GM19467 (cell line): ENCODE measurements at regions not wholly inside any gene's neighbourhood (a gene's known extent, or its start where the extent isn't known, plus 50 kb on each side); places are given as distances from the start of the nearest gene placed in this dataset.
"Not testable (repeated sequence)": the region's sequence is repeated elsewhere in the genome, so short reads cannot be mapped to it uniquely, and the experiment has no call there.

ENCODE experiments used
- ATAC-seq: cut with Tn5 transposase; IDR thresholded peaks from one replicate; pipeline ENCODE4 v1.9.1; 2021; ENCODE audit warnings: mild to moderate bottlenecking, moderate library complexity; ENCODE audit not compliant: unreplicated experiment

DNA sequence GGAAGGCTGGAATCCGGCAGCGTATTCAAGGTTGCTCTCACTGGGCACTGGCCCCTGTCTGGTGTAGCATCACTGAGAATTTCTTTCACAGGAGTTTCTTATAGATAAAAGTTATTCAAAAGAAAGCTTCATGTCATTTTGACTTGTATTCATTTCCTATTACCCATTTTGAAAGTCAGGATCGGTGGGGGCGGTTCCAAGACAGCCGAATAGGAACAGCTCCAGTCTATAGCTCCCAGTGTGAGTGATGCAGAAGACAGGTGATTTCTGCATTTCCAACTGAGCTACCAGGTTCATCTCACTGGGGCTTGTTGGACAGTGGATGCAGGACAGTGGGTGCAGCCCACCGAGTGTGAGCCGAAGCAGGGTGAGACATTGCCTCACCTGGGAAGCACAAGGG is 51.5 kb upstream of the CDC42EP3 start:
- not testable (repeated sequence) for ATAC-seq

DNA sequence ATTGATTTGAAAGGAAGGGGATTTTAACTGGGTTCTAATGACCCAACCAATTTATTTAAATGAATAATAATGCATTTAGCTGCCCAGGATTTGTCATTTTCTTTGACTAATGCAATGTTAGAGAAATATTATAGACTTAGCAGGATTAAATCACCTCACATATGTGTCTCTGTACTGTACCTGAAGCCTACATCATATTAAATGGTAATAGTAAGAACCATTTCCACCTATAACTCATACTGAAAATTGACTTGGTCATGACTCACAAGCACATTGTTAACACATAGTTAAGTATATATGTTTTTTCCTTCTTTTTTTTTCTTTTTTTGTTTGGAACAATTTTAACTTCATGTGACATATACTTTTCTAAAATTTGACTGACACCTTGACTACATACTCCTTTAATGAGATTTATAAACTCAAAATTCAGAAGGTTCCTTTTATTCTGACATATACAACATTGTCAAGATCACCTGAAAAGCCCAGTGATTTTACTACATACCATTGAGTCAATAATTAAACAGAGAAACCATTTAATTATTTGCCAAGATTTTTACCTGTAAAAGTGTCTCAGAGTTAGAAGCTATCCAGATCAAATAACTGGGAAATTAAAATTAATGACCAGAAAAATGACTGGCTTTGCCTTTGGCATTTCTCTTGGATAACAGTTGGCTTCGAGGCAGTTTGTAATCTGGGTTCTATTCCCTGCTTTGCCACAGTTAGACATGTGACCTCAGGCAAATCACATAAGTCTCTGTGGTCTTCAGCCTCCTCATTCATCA is 58.8 kb upstream of the CDC42EP3 start:
- no peak for ATAC-seq

DNA sequence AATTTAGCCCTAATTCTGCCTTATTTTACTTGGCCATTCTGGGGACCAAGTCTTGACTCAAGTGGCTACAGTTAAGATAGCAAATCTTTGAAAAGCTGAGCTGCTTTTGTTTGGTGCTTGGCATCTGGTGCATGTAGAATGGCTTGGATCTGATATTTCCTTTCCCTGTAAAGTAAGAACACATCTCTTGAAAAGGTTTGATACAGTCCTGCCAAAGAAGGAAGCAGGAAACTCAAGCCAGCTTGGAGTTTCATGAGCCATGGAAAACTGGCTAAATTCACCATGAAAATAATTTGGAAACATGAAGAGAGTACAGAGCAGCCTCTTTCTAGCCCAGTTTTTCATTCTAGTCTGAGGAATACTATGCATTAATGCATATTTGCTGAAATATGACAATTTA is 61.0 kb upstream of the CDC42EP3 start:
- ATAC-seq, result not testable (repeated sequence)

DNA sequence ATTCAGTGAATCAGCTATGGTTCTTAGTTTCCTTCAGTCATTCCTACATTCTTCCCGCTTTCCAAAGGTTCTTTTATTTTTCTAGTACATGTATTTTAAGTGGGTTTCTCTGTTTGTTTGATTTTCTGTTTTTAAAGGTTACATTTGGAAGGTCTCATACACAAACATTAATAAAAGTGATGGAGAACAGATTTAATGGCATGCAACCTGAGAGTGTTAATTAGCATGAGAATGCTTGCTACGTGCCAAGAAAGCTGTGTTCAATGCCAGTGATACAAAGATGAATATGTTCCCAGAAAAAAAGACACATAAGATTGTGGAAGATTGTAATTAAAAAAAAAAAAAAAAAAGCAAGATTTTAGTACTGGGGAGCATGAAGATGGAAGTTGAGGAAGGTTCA is 61.8 kb upstream of the CDC42EP3 start:
- ATAC-seq, result no peak

DNA sequence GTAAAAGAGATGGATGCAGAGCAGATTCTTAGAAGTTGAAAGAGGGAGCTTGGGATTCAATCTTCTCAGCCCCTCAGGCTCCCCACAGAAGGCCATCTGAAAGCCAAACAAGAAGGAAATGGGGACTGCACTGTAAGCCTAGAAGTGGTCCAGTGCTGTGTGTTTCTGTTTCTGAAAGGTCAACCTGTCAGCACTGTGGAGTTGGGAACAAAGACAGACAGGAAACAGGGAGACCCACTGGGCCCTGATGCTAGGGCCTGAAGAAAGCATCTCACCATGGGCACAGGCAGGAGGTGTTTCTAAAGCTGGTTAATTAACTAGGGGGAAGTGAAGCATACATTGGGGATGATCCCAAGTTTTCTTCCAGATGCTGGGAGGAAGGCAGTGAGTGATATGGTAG is 62.5 kb upstream of the CDC42EP3 start:
- ATAC-seq, result not testable (repeated sequence)

DNA sequence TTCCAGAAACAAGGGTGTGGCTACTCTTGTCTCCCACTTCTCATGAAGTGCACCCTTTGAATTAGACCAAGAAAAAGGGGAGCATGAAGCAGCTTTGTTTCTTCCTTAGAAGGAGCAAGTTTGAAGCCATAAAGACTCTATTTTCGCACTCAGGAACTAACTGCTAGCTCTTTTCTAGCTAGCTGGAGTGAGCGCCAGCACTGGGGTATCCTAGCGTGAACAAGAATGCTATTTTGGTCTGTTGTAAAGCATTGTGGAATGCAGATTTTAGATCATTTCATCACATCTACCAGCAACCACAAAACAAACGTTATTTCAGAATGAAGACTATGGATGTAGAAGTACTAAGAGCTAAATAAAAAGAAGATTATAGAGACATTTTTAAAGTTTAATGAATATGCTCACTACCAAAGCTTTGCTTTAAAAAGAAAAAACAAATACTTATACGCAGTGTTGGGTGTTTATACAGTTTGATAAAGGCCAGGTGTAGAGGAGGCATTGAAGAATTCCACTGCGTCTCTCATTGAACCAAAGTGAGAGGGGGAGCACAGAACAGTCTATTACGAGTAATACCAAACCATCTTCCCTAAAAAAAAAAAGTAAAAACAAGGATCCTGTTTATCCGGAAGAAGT is 63.6 kb upstream of the CDC42EP3 start:
- ATAC-seq, result not testable (repeated sequence)

DNA sequence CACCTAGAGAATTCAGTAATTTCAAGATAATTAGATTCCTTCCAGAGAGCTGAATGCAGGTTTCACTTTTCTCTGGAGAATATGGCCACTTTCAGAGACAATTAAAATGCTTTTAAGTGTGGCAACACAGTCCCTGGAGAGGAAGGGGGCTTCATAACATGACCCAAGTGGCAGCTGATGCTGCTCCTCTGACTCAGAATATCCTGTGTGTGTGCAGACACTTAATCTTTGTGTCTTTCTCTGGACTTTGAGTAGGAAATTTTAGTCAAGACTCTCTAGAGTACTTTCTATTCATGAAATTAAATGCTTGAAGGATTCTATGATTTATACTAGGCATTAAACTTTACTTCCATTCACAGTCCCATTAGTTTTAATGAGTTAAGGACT is 64.1 kb upstream of the CDC42EP3 start:
- ATAC-seq, result not testable (repeated sequence)

DNA sequence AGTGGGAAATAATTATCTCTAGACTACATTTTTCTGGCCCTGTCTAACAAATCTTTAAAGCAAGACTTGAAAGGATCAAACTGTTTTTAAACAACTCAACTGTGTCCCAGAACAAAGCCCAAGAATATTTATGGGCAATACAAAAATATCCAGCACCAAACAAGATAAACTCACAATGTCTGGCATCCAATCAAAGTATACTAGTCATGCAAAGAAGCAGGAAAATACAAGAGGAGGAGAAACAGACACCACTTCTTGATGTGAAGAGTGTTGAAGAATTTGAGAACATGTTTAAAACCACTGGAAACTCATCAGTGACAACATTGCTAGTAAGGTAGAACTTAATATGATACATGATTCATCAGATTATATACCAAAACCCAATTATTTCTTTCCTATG is 66.1 kb upstream of the CDC42EP3 start:
- ATAC-seq, result no peak

DNA sequence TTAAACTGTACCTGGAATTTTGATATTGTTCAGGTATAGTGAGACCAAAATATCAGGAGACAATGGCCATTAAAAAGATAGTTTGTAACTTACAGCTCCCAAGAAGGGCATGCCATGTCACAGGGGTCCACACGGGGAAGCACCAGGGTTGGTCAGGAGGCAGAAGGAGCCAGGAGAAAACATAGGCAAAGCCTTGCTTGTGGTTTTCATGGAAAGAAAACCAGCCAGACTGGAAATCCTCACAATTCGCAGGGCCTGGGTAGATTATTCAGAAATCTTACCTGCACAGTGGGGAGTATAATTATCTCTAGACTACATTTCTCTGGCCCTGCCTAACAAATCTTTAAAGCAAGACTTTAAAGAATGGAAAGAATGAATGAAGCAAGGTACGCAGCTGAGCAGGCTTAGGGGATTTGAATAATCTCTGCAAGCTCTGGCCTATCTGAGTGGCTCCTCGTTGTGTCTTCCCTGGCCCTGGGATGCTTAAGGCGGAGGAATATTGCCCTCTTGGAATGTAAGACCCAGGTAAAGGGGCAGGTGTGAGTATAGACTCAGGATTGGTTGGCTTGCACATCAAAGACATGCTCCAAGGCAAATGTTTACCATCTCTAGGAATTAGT is 66.9 kb upstream of the CDC42EP3 start:
- ATAC-seq, result no peak

DNA sequence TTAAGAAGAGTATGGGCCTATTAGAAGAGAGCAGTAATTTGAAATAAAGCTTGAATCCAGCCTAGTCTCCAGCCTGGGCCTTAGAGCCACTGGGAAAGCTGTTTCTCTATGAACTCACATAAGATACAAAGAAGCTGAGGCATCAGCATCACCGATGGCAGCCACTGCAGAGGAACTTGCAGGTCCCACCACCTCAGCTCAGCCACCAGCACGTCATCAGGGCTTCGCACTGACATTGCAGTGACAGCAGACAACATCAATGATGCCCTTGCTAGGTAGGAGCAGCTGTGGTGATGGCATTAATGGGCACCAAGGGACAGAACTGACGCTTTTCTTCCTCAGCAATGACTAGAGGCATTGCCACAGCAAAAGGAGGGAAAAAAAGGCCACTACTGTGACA is 67.7 kb upstream of the CDC42EP3 start:
- ATAC-seq, result no peak

DNA sequence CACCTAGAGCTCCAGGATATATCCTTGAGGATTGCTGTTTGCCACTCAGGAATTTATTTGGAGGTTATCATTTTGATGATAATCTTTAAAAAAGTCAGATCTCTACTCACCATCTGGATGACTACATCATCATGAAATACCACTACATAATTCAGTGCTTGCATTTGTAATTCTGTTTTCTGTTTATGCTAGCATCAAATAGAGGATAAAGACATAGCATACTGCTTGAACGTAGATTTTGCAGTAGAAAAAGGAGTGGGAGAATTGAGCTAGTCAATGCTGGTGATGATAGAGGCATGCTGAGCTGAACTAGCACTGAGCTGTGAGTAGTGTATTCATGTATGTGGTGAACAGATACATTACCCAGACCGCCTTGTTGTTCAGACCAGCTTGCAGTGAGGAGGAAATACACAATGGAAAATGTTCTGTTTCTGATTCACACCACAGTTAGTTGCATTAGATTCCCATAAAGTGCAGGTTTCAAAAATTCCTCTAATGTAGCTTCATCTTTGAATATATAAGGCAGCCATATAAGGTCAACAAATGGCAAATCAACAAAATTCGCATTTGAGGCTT is 68.8 kb upstream of the CDC42EP3 start:
- no peak for ATAC-seq

DNA sequence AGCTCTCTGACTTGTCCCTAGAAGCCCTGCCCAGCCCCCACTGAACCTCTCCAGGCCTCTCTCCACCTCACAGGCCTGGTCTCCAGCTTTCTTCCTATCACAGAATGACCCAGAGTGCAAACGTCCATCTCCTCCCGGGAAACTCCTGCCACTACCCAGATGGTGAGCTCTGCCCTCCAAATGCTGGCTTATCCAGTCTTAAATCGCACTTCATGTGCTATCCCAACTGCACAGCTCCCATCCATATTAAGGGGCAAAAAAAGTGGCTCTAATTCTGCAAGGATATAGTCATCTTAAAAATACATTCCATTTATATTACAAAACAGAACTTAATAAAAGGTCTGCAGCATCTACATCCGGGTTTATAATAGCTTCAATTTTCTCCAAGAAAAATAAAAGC is 70.8 kb upstream of the CDC42EP3 start:
- no peak for ATAC-seq

DNA sequence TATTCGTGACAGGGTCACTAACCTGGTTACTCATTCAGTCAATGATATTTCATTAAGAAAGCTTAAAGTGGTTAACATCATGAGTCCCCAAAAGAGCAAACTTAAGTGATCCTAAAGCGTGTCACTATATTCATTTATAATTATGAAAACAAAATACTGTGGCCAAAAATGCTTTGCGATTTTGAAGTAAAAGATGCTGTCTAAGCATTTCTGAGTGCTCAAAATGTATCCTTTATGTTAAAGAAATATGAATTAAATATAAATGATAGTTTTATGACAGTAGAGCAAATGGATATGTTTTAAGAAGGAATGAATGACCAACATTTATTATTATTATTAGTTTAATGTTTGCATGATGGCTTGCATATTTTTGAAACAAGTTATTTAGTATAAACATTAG is 72.6 kb upstream of the CDC42EP3 start:
- ATAC-seq, result no peak

DNA sequence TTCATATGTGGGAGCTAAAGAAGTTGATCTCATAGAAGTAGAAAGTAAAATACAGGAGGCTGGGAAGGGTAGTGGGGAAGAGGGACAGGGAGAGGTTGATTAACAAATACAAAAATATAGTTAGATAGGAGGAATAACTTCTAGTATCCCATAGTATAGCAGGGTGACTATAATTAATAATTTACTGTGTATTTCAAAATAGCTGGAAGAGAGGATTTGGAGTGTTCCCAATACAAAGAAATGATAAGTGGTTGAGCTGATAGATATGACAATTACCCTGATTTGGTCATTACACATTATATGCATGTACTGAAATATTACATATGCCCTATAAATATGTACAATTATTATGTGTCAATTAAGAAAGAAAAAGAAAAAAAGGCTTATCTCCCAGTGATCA is 73.5 kb upstream of the CDC42EP3 start:
- not testable (repeated sequence) for ATAC-seq

DNA sequence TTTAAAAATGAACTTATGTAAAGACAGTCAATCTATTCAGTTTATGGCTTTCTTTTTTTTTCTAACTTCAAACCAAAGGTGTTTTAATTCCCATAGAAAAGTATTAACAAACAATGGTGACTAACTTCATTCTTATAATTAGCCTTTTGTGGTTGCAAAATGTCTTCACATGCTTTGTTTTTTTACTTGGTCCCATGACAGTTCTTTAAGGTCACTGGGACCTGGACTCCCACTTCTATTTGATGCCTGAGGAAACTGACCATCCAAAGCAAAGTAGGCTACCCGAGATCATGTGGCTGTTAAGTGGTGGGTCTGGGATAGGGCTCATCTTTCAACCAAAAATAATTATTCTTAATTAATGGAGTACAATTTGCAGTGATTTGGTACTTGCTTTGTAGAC is 74.6 kb upstream of the CDC42EP3 start:
- not testable (repeated sequence) for ATAC-seq

DNA sequence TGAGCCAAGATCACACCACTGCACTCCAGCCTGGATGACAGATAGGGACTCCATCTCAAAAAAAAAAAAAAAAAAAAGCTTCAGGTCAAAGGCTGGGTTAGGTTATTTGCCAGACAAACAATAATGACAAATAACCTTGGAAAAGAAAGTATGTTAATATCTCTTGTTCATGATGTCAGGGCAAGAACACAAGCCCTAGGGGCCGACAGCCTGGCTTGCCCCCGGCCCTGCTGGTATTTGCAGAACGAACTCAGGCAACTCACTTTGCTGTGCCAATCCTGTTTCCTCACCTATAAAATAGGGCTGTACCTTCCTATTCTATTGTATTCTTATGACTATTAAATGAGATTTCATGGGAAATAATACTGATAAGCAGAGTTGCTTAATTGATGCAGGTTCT is 75.4 kb upstream of the CDC42EP3 start:
- no peak for ATAC-seq

DNA sequence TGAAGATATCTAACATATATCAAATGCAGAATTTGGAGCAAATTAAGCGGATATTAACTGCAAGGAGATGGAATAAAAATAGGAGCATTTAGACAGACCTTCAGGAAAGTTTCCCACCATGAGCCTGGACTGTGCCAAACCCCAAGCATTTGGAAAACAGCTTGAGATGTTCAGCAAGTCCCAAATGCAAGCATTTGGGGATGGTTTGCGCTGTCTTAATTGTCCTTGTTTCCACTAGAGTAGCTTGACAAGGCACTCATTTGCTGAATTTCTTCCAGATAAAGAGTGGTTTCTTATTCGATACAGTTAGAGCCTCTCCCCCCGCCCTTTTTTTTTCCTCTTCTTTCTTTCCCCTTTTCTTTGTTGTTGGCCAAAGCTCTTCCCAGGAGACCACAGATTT is 77.1 kb upstream of the CDC42EP3 start:
- no peak for ATAC-seq

DNA sequence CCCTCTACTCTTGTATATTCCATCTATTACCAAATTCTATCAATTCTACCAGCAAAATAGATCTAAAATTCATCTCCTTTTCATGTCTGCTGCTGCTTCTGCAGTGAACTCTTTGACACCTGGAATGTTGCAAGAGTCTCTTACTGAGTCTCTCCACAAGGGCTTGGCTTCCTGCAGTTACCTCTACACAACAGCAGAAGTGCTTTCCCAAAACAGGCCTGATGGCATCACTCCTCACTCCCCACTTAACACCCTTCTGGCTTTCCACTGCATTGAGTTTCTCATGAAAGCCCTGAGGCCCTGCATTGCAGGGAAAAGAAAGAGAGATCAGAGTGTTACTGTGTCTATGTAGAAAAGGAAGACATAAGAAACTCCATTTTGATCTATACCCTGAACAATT is 78.8 kb upstream of the CDC42EP3 start:
- not testable (repeated sequence) for ATAC-seq

DNA sequence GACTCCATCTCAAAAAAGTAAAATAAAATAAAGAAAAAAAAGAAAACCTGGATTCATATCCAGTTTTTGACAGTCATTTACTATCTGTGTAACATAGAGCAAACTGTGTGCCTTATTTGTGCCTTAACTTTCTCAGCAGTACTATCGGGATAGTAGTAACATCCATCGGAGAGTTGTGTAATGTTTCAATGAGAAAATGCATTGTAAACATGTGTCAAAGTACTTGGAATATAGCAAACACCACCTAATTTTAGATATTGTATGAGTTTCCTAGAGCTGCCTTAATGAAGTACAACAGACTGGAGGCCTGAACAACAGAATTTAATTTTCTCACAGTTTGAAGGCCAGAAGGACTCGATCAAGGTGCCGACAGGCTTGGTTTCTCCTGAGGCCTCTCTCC is 81.3 kb upstream of the CDC42EP3 start:
- no peak for ATAC-seq

DNA sequence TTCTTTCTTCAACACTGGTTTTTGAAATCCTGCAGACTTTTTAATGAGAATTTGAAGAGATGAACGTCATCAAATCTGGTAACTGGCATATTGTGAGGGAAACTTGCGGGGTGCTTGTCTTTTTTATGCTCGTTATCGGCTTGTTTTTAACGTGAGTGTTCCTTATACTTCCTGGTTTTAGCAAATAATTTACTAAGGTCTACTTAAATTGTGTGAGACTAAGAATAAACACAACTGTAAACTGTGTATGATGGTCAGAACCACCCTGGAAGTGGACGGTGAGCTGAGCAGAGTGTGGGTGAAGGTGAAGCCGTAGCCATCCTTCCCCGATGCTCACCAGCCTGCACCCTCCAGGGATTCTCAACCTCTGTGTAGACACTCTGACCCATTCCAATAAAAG is 82.3 kb upstream of the CDC42EP3 start:
- no peak for ATAC-seq

DNA sequence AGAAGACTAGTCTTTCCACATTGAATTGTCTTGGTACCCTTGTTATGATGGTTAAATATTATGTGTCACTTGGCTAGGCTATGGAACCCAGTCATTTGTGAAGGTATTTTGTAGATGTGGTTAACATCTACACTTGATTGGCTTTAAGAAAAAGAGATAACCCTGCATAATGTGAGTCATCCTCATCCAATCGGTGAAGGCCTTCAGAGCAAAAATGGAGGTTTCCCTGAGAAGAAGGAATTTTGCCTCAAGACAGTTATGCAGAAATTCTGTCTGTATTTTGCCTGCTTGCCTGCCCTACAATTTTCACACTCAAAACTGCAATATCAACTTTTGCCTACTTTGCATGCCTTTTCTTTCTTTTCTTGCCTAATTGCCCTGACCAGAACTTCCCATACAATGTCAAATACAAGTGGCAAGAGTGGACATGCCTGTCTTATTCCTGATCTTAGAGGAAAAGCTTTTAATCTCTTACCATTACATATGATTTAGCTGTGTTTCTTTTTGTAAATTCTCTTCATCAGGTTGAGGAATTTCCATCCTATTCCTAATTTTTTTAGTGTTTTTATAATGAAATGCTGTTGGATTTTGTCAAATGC is 84.6 kb upstream of the CDC42EP3 start:
- not testable (repeated sequence) for ATAC-seq
